Glomerular visceral epithelial cell (primary cell): ENCODE measurements at regions not wholly inside any gene's neighbourhood (a gene's known extent, or its start where the extent isn't known, plus 50 kb on each side); places are given as distances from the start of the nearest gene placed in this dataset.

Experiments
- DNase-seq: peaks from one replicate; pipeline ENCODE4 v3.0.0-alpha.2; 2016; ENCODE audit errors: extremely low spot score

GRCh38 chr2:181114021-181114420 lies 133.6 kb downstream of the UBE2E3 start:
- no peak for DNase-seq

DNA sequence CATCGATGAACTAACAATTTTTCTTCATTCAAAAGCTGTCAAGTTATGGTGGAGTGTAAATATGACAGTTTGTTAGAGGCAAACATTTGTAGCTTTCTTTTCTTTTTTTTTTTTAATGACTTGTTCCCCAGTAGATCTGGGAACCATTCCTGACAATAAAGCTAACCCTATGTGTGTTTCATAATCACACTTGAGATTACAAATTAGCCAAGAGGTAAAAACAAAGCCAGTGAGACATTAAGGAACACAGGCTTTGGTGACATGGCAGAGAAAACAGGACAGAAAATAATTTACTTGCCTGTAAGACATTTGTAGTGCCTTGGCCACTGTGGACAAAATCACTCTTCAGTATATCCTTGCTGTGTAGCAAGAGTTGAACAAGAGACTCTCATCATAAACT lies 135.9 kb downstream of the UBE2E3 start:
- DNase-seq = no peak

GRCh38 chr2:181117206-181117925 lies 137.0 kb downstream of the UBE2E3 start:
- DNase-seq = no peak

DNA sequence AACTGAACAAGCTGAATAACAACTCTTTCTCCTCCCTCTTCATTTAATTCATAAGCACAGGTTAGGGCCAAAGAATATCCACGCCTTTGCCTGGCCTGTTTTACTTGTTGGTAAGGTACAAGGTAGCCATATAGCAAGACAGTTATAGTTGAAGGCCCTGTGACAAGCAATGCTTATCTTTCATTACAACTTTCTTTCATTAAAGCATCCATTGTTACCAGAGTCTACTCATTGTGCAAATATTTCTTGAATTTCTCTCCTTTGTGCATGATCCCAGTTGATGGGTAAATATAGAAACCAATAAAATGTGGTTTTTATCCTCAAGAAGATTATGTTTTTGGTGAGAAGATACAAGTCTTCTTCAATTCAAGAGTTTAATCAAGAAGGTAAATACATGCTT lies 140.2 kb downstream of the UBE2E3 start:
- DNase-seq = no peak

GRCh38 chr2:181121996-181122395 lies 141.6 kb downstream of the UBE2E3 start:
- no peak for DNase-seq

DNA sequence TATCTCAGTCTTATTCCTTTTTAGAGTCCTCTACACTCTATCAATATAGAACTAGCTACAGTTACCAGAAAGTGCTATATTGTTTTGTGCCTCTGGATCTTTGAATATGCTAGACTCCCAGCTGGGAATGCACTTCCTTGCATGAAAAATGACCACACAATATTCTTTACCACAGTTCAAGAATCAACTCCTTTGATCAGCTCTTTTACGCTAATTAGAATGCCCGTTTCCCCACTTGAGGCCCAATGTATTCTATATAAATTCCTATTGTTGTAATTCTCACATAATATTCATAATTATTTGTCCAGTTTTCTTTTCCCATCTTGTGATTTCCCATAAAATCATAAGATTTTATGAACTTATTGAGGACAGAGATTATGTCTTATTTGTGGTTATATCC lies 142.2 kb downstream of the UBE2E3 start:
- DNase-seq = no peak

DNA sequence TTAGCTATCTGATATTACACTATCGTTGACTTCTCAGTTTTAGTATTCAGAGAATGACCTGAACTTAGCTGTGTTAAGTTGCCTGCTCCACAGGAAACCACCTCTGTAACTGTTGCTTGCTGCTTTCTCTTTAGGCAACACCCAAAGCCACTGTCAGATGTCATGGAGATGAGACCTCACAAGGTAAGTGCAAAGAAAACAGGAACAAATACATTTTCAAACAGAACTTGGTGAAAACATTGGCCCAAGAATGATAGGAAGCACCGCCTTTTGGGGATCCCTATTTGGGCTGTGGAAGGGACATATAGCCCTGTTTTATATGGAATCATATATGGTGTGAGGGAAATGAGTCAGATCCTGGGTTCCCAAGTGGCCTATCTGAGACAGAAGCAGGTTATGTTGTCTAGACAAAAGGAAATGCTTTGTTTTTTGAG lies 143.4 kb downstream of the UBE2E3 start:
- DNase-seq = no peak

DNA sequence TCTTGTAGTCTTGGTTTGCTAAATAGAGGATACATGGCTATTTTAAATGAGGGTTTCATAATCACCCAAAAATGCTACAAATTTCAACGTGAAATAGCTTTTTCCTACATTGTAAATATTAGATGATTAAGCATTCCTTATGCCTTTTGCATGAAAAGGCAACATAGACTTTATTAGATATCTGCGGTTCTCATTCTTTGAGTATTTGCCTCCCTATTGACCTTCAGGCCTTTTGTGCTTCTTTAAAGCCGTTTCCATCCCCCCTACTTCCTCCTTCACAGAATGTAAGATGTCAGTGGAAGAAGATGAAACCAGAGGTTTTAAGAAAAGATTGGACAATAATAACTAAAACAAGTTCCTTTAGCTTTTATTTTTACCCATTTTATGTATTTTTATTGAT lies 144.1 kb downstream of the UBE2E3 start:
- DNase-seq = no peak

DNA sequence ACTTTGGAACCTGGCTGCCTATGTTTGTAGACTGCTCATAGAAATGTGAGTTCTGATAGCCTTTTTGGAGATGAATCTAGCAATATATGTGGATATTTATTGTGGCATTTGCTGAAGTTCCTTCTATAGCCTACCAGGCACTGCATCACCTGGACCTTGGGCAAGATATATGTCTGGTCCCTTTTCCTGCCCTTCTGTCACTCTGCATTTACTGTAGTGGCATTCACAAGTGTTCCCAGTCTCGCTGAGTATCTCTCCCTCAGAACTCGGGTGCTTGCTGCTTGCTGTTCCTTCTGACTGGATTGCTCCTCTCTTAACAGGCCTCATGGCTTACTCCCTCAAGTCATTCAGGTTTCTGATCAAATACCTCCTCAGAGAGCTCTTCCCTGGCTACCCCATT lies 145.0 kb downstream of the UBE2E3 start:
- DNase-seq = no peak

- no peak for DNase-seq
Measured at GRCh38 chr2:181126311-181126868, 146.0 kb downstream of the UBE2E3 start.

- DNase-seq = no peak
Measured at GRCh38 chr2:181128199-181128598, 147.8 kb downstream of the UBE2E3 start.

DNA sequence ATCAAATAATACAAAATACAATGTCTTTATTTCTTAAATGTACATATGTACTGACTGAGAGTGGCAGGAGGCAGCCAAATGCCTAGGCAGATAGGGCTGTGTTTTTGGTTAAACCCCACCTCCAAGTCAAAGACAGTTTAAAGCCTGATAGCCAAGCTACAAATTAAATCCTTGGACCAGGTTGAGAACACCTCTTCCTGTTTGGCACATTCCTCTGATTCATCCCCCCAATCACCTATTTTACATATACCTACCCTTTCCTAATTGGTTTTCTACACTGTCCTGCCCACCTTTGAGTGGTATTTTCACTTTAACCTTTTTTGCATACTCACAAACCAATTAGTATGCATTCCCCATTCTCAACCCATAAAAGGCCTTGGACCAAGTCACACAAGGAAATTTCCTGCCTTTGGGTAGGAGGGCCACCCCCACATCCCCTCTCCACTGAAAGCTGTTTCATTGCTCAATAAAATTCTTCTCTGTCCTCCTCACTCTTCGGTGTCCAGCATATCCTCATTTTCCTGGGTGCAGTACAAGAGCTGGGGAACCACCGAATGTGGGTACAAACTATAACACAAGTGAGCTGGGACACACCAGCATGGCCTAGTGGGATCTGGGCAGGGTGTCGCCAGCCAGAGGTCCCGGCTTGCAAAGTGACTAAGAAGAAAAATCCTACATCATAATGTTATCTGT lies 149.1 kb downstream of the UBE2E3 start:
- no peak for DNase-seq

DNA sequence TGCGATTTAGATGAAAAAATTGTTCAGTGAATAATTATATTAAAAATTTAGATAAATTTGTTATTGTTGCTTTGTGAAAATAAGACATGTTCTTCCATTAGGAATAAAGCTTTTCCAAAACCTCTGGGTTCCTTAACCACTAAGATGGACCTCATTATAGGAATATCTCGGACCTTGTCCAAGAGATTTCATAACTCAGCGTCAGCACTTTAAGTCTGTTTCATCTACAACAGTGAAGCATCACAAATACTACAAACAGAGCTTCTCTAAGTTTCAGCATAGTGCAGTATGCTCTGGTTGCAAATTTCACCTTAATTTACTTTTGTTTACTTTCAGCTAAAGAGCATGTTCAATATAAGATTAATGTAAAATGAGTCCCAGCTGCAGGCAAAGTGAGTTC lies 150.3 kb downstream of the UBE2E3 start:
- no peak for DNase-seq

- no peak for DNase-seq
Measured at GRCh38 chr2:181131584-181131983, 151.2 kb downstream of the UBE2E3 start.

DNA sequence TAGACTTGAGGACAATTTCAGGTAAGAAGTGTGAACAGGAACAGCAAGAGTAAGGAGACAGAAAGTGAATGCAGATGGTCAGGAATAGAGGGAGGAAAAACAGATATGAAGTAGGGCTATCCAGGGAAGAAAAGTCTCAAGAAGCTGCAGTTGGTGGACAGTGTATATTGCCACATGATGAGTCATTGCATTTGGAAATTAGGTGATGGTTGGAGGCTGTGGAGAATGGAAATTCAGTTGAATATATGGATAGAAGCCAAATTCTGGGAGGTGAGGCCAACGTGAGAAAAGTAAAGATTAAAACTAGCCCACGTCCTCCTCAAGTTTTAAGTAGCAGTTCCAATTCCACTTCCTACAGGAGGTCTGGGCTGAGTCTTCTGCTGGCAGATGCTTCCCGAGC lies 158.4 kb downstream of the UBE2E3 start:
- peak; percentile 9 for DNase-seq

DNA sequence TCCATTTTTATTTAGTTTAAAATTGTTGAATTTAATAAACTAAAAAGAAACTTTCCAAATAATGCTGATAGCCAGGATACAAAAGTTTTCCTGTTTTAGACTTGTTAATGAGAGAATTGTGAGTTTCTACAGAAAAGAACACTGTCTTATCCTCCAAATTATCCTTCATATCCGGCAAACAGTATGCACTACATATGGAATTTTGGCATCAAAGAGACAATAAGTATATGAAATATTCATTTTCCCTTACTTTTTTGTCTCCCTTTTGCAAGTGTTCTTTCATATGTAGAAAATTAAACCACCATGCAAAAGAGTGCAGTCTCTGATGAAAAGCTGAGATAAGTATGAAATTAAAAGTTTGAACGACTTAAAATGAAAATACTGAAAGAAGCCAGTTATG lies 159.4 kb downstream of the UBE2E3 start:
- DNase-seq = no peak

- DNase-seq = no peak
Measured at GRCh38 chr2:181140414-181140813, 160.0 kb downstream of the UBE2E3 start.

- DNase-seq = no peak
Measured at GRCh38 chr2:181140928-181141327, 160.5 kb downstream of the UBE2E3 start.

DNA sequence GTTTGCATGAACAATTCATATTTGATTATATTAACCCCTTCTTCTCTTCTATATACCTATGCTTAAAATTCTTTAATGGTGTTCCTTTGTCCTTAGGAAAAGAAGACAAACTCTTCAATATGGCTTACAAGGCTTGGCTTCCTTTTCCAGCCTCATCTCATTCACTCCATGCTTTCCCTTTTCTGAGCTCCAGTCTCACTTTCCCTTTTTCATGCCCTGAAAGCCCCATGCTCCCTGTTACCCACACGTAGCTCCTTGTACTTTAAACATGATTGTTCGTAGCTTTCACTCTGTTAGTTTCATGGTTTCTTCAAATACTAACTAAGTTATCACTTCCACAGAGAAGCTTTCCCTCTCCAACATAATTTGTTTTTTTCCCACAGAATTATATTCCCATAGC lies 161.3 kb downstream of the UBE2E3 start:
- no peak for DNase-seq

DNA sequence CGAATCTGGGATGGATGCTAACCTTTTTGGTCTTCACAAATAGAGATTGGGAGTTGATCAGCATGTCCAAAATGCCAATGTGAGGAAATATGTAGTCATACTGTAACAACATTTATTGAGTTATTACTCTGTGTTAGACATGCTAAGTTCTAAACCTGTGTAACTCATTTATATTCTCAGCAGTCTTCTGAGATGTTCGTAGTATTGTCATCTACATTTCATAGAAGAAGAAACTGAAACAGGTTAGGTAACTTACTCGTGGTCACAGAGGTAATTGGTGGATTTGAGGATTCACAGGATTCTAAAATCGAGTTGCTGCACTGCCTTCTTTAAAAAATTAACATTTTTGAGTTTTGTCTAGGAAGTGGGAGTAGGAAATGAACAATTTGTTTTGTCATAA lies 162.1 kb downstream of the UBE2E3 start:
- no peak for DNase-seq

- no peak for DNase-seq
Measured at GRCh38 chr2:181143790-181144300, 163.4 kb downstream of the UBE2E3 start.

DNA sequence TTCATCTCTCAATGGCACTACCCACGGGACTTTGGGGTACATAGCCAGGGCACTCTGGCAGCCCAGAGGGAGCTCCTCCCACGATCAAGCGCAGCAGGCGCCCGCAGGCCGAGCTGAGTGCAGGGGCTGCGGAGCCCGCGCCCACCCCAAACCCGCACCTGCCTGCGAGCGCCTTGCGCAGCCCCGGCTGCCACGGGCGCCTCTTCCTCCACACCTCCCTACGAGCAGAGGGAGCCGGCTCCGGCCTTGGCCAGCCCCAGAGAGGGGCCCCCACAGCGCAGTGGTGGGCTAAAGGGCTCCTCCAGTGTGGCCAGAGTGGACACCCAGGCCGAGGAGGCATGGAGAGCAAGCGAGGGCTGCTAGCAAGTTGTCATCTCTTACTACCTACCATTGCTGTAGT lies 165.2 kb downstream of the UBE2E3 start:
- no peak for DNase-seq

DNA sequence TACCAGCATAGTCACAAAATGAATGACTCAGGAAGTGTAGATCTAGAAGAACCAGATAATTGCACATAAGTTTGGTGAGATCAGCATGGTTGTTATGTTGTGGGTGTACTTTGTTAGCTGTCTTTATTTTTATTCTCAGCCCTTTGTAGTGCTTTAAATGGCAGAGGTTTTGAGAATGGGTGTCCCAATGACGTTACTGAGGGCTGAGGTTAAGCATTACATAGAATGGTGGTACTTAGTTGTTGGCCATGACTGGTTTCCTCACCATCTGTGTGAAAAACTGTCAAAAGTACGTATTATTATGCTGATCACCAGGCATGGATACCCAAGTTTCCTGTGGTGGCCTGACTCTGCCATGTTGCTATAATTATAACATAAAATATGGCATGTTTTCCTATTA lies 165.8 kb downstream of the UBE2E3 start:
- no peak for DNase-seq
